ENCODE measurements at regions not wholly inside any gene's neighbourhood (a gene's known extent, or its start where the extent isn't known, plus 50 kb on each side); places are given as distances from the start of the nearest gene placed in this dataset.

DNA sequence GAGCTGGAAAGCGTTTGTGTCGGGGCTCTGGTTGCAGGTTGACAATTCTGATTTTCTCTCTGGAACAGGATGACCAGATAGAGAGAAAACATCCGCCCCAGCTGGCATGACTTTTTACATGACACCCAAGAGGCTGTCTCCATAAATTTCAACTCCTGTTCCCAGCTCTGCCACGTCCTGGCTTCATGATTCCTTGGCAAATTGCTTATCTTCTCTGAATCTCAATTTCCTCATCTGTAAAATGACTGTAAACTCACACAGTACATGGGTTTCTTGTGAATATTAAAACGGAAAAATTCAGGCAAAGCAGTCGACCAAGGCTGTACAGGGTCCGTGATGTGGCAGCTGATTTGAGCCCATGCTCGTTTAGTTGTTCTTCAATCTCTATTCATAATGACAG lies 572.7 kb downstream of the AJAP1 start:
- no peaks in the 10 kb centered on the region for H3K36me3 Mint-ChIP-seq
- peaks cover 10% of the 10 kb centered on the region for H3K27me3 Mint-ChIP-seq
- no peak overlapping the region for H3K27ac Mint-ChIP-seq
- DNase-seq, result no peak
- intact Hi-C loops (cut with micrococcal nuclease), result no loop called here
- no peaks in the 10 kb centered on the region for H3K4me1 Mint-ChIP-seq (ENCODE audit: low read depth)
- ChIA-PET CTCF (no interaction called here), POLR2A (no interaction called here)
- no peak overlapping the region for H3K4me3 Mint-ChIP-seq
- no peaks in the 10 kb centered on the region for H3K9me3 Mint-ChIP-seq

DNA sequence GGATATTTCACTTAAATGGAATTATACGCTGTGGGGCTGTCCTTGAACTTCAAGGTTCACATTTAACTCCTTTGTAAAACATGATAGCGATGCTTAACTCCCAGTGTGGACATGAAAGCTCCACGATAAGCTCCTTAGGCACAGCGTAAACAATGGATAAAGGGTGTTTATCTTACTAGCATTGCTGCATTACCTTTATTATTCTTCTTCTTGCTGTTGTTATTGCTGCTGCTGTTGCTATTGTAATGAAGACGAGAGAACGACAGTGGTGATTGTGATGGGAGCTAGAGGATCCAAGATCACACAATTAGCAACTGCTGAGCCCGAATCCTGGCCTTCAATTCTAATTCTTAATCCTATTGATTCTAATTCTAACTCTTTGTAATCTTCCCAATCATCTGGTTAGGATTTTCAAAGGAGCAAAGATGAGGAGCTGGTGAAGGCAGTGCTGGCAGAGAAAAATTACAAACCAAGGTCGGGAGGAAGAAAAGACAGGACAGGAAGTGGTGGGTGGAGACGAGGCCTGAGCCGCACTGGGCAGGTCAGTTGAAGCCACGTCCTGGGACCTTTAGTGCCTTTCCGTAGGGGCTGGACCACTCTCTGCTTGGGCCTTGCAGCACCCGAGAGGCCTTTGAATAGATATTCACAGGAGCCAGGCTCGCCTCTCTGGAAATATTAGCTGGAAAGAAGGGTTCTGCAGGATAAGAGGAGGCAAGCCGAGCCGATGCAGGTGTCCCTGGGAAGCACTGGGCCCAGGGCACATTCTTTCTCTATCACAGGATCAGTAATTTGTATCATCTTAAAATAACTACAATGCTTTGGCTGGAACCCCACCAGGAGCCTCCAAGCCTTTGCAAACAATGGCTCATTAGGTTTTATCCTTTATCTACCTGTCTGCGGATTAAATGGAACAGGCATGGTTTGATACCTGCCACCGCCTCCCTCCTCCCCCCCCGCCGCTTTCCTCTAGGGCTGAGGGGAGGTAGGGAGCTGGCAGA lies 571.6 kb downstream of the AJAP1 start:
- no peak overlapping the region for H3K27ac Mint-ChIP-seq
- POLR2A ChIA-PET, result no interaction called here
- H3K4me3 Mint-ChIP-seq, result no peak overlapping the region
- no peaks in the 10 kb centered on the region for H3K4me1 Mint-ChIP-seq (ENCODE audit: low read depth)
- intact Hi-C loops (cut with micrococcal nuclease), result no loop called here
- no peak for DNase-seq
- H3K36me3 Mint-ChIP-seq, result no peaks in the 10 kb centered on the region
- peaks cover 12% of the 10 kb centered on the region for H3K27me3 Mint-ChIP-seq
- CTCF ChIA-PET, result interaction anchor here (1.1 kb wide), 1 partner anchor 120 kb away, joined by 3 read pairs; no protein-coding TSS in a partner anchor
- no peaks in the 10 kb centered on the region for H3K9me3 Mint-ChIP-seq

DNA sequence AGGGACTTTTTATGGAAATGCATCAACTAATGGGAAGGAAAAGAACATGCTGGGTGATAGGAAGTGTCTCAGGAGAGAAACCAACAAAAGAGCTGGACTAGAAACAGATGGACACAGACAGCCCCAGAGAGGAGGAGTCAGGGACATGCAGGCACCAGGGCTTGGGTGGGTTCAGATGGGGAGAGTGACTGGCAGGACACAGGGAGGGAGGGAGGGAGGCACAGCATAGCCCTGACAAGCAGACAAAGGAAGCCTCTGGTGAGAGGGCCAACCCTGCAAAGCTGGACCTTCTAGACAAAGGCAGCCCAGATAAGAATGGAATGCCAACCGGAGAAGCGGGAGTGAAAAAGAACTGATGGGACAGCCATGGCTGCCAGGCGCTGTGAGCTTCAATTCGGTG lies 568.8 kb downstream of the AJAP1 start:
- H3K36me3 Mint-ChIP-seq, result no peaks in the 10 kb centered on the region
- no peak for DNase-seq
- H3K27me3 Mint-ChIP-seq, result peaks cover 8% of the 10 kb centered on the region
- H3K9me3 Mint-ChIP-seq, result no peaks in the 10 kb centered on the region
- CTCF ChIA-PET, result no interaction called here
- no peak overlapping the region for H3K4me3 Mint-ChIP-seq
- intact Hi-C loops (cut with micrococcal nuclease), result no loop called here
- H3K27ac Mint-ChIP-seq, result no peak overlapping the region
- no peaks in the 10 kb centered on the region for H3K4me1 Mint-ChIP-seq (ENCODE audit: low read depth)
- POLR2A ChIA-PET, result interaction anchor here (0.6 kb wide), 1 partner anchor 20 kb away, joined by 3 read pairs; no protein-coding TSS in a partner anchor

DNA sequence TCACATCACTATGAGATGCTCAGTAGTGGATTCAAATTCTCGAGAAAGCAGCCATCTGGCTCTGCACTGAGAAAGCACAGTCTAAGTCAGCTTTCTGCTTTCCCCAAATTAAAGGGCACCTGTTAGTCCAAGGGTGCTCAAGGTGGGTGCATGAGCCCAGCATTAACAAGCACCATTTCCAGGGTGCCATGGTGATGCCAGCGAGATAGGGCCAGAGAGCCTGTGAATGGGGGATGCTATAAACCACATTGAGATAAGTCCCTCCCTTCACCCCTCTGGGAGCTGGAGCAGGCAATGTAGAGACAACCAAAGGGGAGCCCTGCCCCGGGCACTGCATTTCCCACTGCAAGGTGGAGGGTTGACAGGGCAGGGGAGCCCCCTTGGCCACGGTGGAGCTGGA lies 568.2 kb downstream of the AJAP1 start:
- intact Hi-C loops (cut with micrococcal nuclease), result no loop called here
- Mint-ChIP-seq H3K9me3 (no peaks in the 10 kb centered on the region), H3K27ac (no peak overlapping the region), H3K36me3 (no peaks in the 10 kb centered on the region), H3K27me3 (peaks cover 4% of the 10 kb centered on the region), H3K4me3 (no peak overlapping the region), H3K4me1 (ENCODE audit: low read depth) (no peaks in the 10 kb centered on the region)
- DNase-seq, result no peak
- POLR2A ChIA-PET, result interaction anchor here (0.6 kb wide), 1 partner anchor 20 kb away, joined by 3 read pairs; no protein-coding TSS in a partner anchor
- CTCF ChIA-PET, result no interaction called here

GRCh38 chr1:5221451-5221850 lies 567.0 kb downstream of the AJAP1 start:
- intact Hi-C loops (cut with micrococcal nuclease), result no loop called here

GRCh38 chr1:5220821-5221220 lies 566.4 kb downstream of the AJAP1 start:
- CTCF ChIA-PET, result no interaction called here
- Mint-ChIP-seq H3K27ac (no peak overlapping the region), H3K27me3 (peaks cover 3% of the 10 kb centered on the region), H3K4me3 (no peak overlapping the region), H3K9me3 (no peaks in the 10 kb centered on the region), H3K36me3 (no peaks in the 10 kb centered on the region), H3K4me1 (ENCODE audit: low read depth) (no peaks in the 10 kb centered on the region)
- intact Hi-C loops (cut with micrococcal nuclease), result no loop called here
- no peak for DNase-seq
- POLR2A ChIA-PET, result interaction anchor here (0.6 kb wide), 1 partner anchor 291 kb away, joined by 3 read pairs; no protein-coding TSS in a partner anchor

More at GRCh38 chr1:5221451-5221850, 567.0 kb downstream of the AJAP1 start:
- Mint-ChIP-seq H3K36me3 (no peaks in the 10 kb centered on the region), H3K4me1 (ENCODE audit: low read depth) (no peaks in the 10 kb centered on the region), H3K4me3 (no peak overlapping the region), H3K27ac (no peak overlapping the region), H3K9me3 (no peaks in the 10 kb centered on the region), H3K27me3 (peaks cover 4% of the 10 kb centered on the region)
- DNase-seq, result no peak
- ChIA-PET POLR2A (no interaction called here), CTCF (no interaction called here)

GRCh38 chr1:5220421-5220820 lies 566.0 kb downstream of the AJAP1 start:
- H3K4me3 Mint-ChIP-seq, result no peak overlapping the region
- no peak for DNase-seq
- ChIA-PET CTCF (no interaction called here), POLR2A (interaction anchor here (0.6 kb wide), 1 partner anchor 291 kb away, joined by 3 read pairs; no protein-coding TSS in a partner anchor)
- H3K9me3 Mint-ChIP-seq, result no peaks in the 10 kb centered on the region
- H3K4me1 Mint-ChIP-seq (ENCODE audit: low read depth), result no peaks in the 10 kb centered on the region
- intact Hi-C loops (cut with micrococcal nuclease), result no loop called here
- no peaks in the 10 kb centered on the region for H3K36me3 Mint-ChIP-seq
- H3K27ac Mint-ChIP-seq, result no peak overlapping the region
- peaks cover 2% of the 10 kb centered on the region for H3K27me3 Mint-ChIP-seq

DNA sequence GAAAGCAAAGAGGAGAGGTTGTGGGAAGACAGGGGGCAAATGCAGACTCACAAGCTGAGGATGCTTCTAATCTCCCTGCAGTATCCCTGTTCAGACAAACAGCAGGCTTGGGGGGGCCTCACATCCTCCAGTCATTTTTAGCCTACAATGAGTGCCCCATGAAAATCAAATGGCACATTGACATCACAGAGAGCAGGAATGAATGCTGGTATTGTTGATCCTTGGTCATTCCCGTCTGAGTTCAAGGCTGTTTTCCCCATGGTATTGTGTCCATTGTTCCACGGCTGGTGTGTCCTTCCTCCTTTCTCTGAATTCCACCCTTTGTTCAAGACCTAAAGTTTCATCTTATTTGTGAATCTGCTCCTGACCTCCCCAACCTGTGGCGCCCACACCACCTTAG lies 545.6 kb downstream of the AJAP1 start:
- Mint-ChIP-seq H3K27me3 (peaks cover 4% of the 10 kb centered on the region), H3K27ac (no peak overlapping the region), H3K9me3 (no peaks in the 10 kb centered on the region), H3K4me3 (no peak overlapping the region), H3K4me1 (ENCODE audit: low read depth) (no peaks in the 10 kb centered on the region), H3K36me3 (no peaks in the 10 kb centered on the region)
- no peak for DNase-seq
- intact Hi-C loops (cut with micrococcal nuclease), result no loop called here
- POLR2A ChIA-PET, result no interaction called here
- CTCF ChIA-PET, result no interaction called here

GRCh38 chr1:5198328-5198727 lies 543.9 kb downstream of the AJAP1 start:
- ChIA-PET POLR2A (no interaction called here), CTCF (no interaction called here)
- no peak overlapping the region for H3K4me3 Mint-ChIP-seq
- no peak overlapping the region for H3K27ac Mint-ChIP-seq
- H3K4me1 Mint-ChIP-seq (ENCODE audit: low read depth), result no peaks in the 10 kb centered on the region
- intact Hi-C loops (cut with micrococcal nuclease), result no loop called here
- peaks cover 4% of the 10 kb centered on the region for H3K27me3 Mint-ChIP-seq
- no peaks in the 10 kb centered on the region for H3K9me3 Mint-ChIP-seq
- no peaks in the 10 kb centered on the region for H3K36me3 Mint-ChIP-seq
- DNase-seq, result no peak

- no peak for DNase-seq
- H3K4me3 Mint-ChIP-seq, result no peak overlapping the region
- no peaks in the 10 kb centered on the region for H3K4me1 Mint-ChIP-seq (ENCODE audit: low read depth)
- no peaks in the 10 kb centered on the region for H3K9me3 Mint-ChIP-seq
- no peaks in the 10 kb centered on the region for H3K36me3 Mint-ChIP-seq
- CTCF ChIA-PET, result no interaction called here
- H3K27me3 Mint-ChIP-seq, result peaks cover 2% of the 10 kb centered on the region
- POLR2A ChIA-PET, result no interaction called here
- no peak overlapping the region for H3K27ac Mint-ChIP-seq
- intact Hi-C loops (cut with micrococcal nuclease), result no loop called here
Measured at GRCh38 chr1:5191470-5191869, 537.1 kb downstream of the AJAP1 start.

GRCh38 chr1:5189384-5189783 lies 535.0 kb downstream of the AJAP1 start:
- H3K27ac Mint-ChIP-seq, result no peak overlapping the region
- intact Hi-C loops (cut with micrococcal nuclease), result no loop called here
- no peak overlapping the region for H3K4me3 Mint-ChIP-seq
- peaks cover 8% of the 10 kb centered on the region for H3K27me3 Mint-ChIP-seq
- POLR2A ChIA-PET, result no interaction called here
- CTCF ChIA-PET, result no interaction called here
- no peak for DNase-seq
- no peaks in the 10 kb centered on the region for H3K36me3 Mint-ChIP-seq
- no peaks in the 10 kb centered on the region for H3K9me3 Mint-ChIP-seq
- H3K4me1 Mint-ChIP-seq (ENCODE audit: low read depth), result no peaks in the 10 kb centered on the region

DNA sequence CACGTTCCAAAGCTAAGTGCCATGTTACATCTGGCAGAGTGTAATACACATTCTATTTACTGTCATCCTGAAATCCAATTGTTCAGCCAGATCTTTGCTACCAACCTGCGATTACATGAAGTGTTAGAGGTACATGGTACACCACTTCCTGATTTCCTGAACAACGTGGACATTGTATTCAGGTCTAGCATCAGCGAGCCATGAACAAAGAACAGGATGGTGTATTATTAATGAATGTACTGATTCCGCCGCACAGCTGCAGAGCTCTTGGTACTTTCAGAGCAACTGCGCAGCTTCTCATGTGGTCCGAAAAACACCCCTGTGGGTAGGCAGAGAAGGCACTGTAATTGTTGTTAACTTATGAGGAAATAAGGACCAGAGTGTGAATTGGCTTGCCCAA lies 511.4 kb downstream of the AJAP1 start:
- ChIA-PET CTCF (no interaction called here), POLR2A (no interaction called here)
- no peaks in the 10 kb centered on the region for H3K9me3 Mint-ChIP-seq
- intact Hi-C loops (cut with micrococcal nuclease), result no loop called here
- H3K4me1 Mint-ChIP-seq (ENCODE audit: low read depth), result no peaks in the 10 kb centered on the region
- H3K36me3 Mint-ChIP-seq, result no peaks in the 10 kb centered on the region
- H3K4me3 Mint-ChIP-seq, result no peak overlapping the region
- H3K27me3 Mint-ChIP-seq, result peaks cover 16% of the 10 kb centered on the region
- no peak for DNase-seq
- H3K27ac Mint-ChIP-seq, result no peak overlapping the region

DNA sequence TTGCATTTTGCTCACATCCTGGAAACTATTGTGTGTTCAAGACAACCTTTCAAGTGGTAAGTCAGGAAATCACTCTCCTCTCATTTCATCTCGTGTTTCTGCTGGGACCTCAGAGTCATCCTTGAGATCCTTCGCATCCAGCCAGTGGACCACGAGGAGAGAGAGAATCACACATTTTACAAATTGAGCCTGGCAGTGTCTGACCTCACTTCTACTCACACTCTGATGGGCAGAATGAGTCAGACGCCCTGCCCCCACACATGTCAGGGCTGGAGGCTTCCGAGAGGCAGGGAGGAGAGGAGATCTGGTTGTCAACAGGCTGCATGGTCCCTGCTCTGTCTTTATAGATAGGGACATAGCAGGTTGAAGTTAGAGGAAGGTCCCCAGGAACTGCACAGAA lies 509.7 kb downstream of the AJAP1 start:
- H3K27me3 Mint-ChIP-seq, result peaks cover 16% of the 10 kb centered on the region
- CTCF ChIA-PET, result no interaction called here
- DNase-seq, result peak; percentile 39
- H3K4me1 Mint-ChIP-seq (ENCODE audit: low read depth), result no peaks in the 10 kb centered on the region
- intact Hi-C loops (cut with micrococcal nuclease), result no loop called here
- H3K4me3 Mint-ChIP-seq, result no peak overlapping the region
- POLR2A ChIA-PET, result no interaction called here
- H3K27ac Mint-ChIP-seq, result no peak overlapping the region
- peaks cover 3% of the 10 kb centered on the region for H3K9me3 Mint-ChIP-seq
- no peaks in the 10 kb centered on the region for H3K36me3 Mint-ChIP-seq
